ENCODE measurements at regions not wholly inside any gene's neighbourhood (a gene's known extent, or its start where the extent isn't known, plus 50 kb on each side); places are given as distances from the start of the nearest gene placed in this dataset.

DNA sequence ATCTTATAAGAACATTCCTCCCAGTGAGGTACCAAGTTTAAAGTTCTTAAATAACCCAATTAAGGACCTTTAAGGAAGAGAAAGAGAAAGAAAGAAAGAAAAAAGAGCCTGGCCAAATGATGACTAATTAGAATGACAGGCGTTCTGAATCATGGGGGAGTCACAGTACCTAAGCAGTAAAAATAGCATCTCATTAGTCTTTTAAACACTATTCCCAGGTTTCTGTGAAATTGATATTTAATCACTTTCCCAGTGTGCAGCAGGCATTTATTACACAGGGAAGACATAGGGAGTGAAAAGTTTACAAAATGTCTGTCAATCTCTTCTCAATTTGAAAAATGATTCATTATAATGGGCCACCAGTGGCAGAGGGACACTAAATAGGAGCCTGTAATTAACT, 251.4 kb upstream of the MANEA start:
- no peak for DNase-seq (ENCODE audit: low spot score in 2 of 2)
- no peak for FAIRE-seq

DNA sequence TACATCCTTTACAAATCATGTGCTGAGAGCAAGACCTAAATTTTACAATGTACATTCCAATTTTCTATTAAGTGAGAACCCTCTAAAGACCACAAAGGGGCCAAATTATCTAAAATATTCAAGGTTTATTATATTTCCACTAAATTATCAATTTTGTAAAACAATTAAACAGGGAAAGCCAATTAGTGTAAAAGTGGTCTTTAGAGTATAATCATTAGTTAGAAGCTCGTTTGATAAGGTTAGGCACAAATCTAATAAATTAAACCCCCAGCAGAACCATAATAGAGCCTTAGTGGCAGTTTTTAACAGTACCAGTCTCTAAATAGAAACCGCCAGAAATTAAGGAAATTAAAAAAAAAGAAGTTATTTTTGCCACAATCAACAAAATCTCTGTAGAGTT, 249.1 kb upstream of the MANEA start:
- DNase-seq (ENCODE audit: low spot score in 2 of 2) (no peak), FAIRE-seq (no peak)

DNA sequence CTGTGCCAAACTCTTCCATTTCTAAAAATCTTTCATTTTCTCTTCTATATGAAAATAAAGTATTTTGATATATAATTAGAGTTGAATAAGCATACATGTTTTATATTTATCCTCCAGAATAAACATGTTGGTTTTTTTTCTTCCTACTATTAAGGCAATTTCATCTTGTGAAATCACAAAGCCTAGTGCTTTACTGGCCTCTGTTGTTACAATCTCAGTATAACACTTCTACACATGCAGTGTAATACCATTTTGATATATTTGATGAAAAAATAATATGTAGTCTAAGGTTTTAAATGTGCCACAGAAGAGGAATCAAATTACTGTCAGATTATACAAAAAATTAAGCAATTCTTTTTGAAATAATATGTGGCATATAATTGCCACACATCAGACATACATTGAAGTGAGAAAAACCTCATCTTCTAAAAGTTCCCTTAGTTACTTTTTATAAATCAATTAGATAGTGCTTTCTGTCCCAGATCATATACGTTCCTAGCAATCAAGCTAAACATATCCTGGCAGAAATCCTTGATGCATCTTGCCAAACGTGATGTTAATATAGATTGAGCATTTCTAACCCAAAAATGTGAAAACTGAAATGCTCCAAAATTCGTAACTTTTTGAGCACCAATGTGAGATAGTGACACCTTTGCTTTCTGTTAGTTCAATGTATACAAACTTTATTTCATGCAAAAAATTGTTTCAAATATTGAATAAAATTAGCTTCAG, 225.1 kb upstream of the MANEA start:
- FAIRE-seq, result no peak
- no peak for DNase-seq (ENCODE audit: low spot score in 2 of 2)

DNA sequence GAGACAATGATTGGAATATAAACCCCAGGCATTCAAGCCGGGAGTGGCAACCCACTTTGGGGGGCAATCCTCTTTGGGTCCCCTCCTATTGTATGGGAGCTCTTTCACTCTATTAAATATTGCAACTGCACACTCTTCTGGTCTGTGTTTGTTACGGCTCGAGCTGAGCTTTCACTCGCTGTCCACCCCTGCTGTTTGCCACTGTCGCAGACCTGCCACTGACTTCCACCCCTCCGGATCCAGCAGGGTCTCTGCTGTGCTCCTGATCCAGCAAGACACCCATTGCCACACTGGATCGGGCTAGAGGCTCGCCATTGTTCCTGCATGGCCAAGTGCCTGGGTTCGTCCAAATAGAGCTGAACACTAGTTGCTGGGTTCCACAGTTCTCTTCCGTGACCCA, 222.8 kb upstream of the MANEA start:
- FAIRE-seq, result no peak

DNA sequence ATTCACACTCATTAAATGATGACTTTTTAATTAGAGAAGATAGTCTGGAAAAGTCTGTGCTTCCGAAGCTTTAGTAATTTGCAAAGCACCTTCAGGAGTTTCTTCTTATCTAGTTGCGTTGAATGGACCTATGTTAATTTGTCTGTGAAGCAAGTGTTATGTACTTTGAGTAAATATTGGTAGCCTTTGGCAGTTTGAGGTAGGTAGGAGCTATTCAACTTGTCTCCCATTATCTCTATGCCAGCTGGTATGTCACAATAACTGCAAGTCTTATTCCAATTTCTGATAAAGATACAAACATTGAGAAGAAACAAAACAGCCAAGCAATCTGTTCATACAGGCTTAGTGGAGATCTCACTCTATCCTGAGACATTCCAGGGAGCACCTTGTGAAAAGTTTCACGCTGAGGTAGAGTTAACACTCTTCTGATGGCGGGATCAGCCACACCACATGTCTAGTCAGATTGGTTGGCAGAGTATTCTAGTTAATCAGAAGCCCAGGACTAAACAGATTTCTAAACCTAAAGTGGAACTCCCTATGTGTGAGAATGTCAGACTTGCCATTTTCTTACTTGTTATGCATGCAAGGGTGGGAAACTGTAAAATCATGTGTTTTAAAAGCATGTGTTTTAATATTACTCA, 219.8 kb upstream of the MANEA start:
- DNase-seq (ENCODE audit: low spot score in 2 of 2) (no peak), FAIRE-seq (no peak)

More for the DNA sequence above, 222.8 kb upstream of the MANEA start:
- DNase-seq (ENCODE audit: low spot score in 2 of 2), result no peak

DNA sequence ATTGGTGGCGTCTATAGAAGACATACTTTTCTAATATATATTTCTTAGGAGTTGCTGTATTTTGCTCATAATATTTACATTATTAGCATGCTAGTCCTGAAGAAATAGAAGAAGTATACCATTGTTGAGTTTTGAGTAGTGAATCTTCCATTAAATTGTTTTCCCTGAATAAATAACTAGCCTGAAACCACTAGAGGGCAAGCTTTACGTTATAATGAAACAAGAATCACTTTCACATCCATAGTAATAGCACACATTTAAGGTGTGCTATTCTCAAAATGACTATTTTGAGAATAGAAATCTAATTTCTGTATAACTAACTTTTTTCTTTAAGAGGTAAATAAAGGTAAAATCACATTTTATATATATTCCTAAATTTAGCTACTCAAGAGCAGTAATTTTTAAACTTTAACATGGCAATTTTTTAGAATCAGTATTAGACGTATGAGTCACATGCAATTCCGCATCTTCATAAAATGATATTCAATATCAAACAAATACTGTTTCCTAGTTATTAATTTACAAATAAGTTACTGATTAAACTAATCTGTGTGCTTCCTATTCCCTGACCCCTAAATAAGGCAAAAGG, 213.2 kb upstream of the MANEA start:
- peak; percentile 1 to 16 for DNase-seq (ENCODE audit: low spot score in 2 of 2)

DNA sequence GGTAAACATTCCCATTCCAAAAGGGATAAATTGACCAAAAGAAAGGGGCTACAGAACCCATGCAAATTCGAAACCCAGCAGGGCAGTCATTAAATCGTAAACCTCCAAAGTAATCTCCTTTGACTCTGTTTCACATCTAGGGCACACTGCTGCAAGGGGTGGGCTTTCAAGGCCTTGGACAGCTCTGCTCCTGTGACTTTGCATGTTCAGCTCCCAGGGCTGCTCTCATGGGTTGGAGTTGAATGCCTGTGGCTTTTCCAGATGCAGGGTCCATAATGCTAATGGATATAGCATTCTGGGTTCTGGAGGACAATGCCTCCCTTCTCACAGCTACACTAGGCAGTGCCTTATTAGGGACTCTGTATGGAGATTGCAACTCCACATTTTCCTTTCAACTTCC, 211.9 kb upstream of the MANEA start:
- DNase-seq (ENCODE audit: low spot score in 2 of 2) (no peak), FAIRE-seq (no peak)

More for the DNA sequence above, 213.2 kb upstream of the MANEA start:
- no peak for FAIRE-seq

DNA sequence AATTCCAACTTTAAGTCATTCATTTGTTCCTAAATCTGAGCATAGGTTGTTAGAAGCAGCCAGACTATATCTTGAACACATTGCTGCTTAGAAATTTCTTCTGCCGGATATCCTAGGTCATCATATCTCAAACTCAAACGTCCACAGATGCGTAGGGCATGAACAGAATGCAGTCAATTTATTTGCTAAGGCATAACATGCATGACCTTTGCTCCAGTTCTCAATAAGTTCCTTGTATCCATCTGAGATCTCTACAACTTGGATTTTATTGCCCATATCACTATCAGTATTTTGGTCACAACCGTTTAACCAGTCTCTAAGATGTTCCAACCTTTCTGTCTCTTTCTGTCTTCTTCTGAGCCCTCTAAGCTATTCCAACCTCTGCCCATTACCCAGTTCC, 210.9 kb upstream of the MANEA start:
- no peak for DNase-seq (ENCODE audit: low spot score in 2 of 2)

DNA sequence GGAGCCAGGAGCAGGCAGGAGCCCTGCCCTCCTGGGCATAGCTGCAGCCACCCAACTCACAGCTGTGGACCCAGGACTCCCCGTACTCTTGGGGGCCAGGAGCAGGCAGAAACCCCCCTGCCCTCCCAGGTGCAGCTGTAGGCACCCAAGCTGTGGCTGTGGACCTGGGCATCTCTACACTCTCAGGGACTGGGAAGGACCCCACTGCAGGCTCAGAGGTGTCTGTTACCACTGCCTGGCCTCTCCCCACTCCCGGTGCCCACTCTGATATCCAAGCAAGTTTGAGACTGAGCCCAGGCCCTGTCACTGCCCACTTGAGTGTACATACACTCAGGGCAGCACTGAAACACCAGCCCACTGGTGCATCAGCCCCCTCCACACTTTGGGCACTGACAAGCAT, 193.5 kb upstream of the MANEA start:
- FAIRE-seq (no peak), DNase-seq (ENCODE audit: low spot score in 2 of 2) (no peak)

More for the DNA sequence above, 210.9 kb upstream of the MANEA start:
- no peak for FAIRE-seq

DNA sequence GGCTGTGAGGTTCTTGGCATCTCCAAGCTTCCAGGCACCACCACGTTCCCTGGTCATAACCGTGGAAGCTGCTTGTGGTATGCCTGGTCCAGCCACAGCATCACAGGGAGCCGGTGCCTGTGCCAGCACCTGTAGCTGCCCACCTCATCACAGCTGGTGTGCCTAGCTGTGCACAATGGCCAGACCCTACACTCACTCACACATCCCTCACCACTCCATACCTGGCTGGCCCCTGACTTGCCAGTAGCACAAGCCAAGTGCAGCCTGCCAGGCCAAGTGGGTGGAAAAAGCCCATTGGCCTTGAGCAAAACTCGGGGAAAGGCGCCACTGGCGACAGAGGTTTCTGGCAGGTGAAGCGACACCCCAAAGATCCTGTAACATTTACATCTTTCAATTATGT, 192.3 kb upstream of the MANEA start:
- FAIRE-seq (no peak), DNase-seq (ENCODE audit: low spot score in 2 of 2) (no peak)

DNA sequence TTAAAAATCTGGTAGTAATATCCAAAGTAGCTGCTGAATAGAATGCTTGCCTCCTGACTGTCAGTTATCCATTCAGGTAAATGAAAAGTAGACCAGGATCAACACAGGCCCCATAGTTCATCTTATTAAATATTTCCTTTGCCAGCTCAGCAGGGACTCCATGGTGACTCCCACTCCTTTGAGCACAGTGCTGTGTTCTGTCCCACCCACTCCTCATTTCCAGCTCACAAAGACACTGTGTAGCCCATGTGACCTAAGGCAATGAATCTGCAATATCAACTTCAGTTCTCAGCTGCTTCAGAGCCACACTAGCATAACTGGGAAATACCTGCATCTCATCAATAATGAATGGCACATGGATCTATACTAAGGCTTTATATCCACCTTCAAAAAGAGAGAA, 189.5 kb upstream of the MANEA start:
- no peak for DNase-seq (ENCODE audit: low spot score in 2 of 2)
- FAIRE-seq, result no peak

DNA sequence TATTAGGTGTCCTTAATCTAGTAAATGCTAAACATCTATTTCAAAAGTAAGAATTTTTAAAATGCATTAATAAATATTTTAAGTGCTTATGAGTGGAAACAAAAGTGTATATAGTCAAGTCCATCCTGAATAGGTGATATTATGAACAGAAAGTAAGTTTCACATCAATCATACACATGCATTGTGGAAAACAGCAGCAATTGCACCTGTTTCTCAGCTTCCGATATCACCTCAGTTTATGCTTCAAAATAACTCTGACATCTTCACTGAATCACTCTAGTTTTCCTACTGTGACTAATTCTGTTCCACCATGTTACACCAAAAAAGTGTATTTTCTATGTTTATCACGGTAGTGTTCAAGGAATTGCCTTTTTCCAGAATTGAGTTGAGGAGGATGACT, 172.6 kb upstream of the MANEA start:
- DNase-seq (ENCODE audit: low spot score in 2 of 2) (no peak), FAIRE-seq (no peak)

DNA sequence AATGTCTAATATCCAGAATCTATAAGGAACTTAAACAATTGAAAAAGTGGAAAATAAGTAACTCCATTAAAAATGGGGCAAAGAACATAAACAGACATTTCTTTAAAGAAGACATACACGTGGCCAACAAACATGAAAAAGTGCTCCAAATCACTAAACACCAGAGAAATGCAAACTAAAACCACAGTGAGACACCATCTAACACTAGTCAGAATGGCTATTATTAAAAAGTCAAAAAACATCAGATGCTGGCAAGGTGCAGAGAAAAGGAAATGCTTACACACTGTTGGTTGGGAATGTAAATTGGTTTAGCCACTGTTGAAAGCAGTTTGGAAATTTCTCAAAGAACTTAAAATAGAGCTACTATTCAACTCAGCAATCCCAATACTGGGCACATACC, 169.2 kb upstream of the MANEA start:
- FAIRE-seq, result no peak

DNA sequence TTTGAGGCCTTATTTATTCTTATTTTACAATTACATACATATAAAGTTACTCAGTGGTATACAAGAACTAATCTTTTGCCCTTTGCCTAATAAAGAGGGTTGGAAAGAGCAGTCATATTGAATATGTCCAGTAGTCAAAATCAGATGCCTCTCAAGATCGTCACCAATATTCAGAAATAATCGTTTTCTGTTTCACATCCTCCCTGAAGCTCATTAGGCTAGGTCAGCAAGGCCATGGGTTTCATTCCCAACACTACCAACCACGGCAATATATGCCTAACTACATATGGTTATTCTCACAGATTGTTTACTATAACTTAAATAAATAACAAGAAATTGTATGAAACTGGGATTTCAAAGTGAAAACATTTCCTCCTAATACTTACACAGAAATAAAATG, 167.2 kb upstream of the MANEA start:
- DNase-seq (ENCODE audit: low spot score in 2 of 2) (no peak), FAIRE-seq (no peak)

More for the DNA sequence above, 169.2 kb upstream of the MANEA start:
- no peak for DNase-seq (ENCODE audit: low spot score in 2 of 2)

DNA sequence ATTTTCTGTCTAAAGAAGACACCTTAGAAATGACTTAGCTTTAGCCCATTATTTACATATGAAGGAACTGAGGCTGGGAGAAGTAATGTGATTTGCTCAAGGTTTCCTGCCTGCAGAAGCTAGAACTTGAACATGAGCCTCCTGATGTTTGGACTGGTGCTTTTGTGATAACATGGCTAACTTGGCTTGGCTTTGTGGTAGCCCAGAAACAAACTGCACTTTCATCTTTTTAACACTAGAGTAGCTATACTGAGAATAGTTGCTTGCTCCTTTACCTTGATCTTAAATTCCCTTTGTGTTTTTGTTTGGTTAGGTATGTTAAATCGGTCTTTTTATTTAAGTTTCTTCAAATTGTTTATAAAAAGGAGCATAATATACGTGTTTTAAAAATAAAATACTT, 163.5 kb upstream of the MANEA start:
- no peak for DNase-seq (ENCODE audit: low spot score in 2 of 2)
- no peak for FAIRE-seq

DNA sequence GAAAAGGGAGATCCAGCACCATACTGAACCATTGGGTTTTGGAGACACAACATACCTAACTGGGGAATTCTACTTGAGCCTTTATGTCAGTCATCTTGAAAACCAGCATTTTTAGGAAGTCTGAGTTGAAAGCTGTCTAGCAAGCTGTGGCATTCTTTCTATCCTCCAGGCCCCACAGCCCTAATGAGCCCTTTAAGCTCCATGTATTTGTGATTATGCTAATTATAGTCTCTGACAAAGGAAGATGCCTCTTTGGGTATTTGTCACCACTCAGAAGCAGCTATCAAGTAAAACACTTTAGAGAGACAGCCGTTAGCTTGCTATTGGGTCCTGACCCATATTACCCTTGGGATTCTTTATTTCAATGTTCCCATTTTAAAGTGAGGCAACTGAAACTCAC, 159.5 kb upstream of the MANEA start:
- no peak for DNase-seq (ENCODE audit: low spot score in 2 of 2)
- FAIRE-seq, result no peak

DNA sequence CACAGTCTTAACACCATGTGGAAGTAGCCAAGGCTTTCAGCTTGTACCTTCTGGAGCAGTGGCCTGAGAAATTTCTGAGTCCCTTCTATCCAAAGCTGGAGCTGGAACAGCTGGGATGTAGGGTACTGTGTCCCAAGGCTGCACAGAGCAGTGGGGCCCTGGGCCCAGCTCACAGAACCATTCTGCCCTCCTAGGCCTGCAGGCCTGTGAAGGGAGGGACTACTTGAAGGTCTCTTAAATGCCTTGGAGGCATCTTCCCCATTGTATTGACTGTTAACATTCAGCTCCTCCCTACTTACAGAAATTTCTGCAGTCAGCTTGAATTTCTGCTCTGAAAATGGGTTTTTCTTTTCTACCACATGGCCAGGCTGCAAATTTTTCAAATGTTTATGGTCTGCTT, 156.5 kb upstream of the MANEA start:
- DNase-seq (ENCODE audit: low spot score in 2 of 2) (no peak), FAIRE-seq (no peak)

DNA sequence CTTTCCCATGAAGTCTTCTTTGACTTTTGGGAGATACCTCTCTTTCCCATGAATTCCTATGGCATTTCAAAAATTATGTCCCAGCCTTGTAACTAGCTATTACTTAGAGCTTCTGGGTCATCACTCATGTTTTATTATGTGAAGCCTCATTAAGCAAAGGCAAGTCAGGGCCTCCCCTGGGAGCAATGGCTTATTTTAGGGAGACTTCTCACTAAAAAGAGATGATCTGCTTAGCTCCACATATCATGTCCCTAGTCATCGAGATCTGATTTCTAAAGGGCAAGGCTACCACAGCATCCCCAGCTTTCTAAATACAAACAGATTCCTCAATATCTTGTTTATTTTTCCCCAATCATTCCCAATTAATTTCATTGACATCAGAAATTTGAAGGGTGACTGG, 154.0 kb upstream of the MANEA start:
- no peak for DNase-seq (ENCODE audit: low spot score in 2 of 2)
- FAIRE-seq, result no peak

DNA sequence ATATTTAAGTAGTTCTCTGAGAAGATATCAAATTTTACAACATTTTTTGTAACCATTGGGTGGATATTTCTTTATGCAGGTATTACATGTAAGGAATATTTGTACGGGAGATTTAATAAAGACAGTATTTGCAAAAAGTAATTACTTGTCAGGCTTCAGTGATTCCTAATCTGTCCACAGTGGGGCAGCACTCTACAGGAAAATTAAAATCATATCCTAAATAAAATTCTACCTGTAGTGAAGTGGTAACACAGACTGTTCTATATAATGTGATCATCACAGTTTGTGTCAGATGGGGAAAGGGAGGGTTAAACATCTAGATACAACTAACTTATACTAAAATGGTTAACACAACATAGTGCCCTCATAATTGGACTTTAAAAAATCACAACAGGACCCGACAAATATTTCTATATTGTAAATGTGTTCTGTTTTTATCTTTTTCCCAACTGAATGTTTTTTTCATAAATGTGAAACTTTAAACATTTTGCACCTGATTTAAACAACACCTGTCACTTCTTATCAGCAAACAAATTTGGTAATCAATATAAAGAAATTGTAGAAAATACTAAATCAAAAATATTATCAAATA, 145.6 kb upstream of the MANEA start:
- peak; percentile 2 to 34 for DNase-seq (ENCODE audit: low spot score in 2 of 2)
- FAIRE-seq, result peak; percentile 71

DNA sequence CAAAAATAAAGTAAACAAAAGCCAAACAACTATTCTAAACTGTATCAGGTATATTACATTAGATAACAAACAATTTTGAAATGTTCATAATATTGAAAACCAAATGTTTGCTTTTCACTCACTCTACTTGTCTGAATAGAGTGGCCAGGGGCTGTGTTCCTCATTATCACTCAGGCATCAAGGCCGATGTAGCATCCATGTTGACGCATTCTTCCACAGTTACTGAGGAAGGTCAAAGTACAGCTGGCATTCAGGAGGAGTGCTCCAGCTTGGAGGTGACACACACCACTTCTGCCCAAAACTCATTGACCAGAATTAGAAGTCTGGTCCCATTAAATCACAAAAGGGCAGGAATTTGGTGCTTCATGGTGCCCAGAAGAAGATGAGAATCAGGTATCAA, 137.6 kb upstream of the MANEA start:
- no peak for DNase-seq (ENCODE audit: low spot score in 2 of 2)
- FAIRE-seq, result no peak

DNA sequence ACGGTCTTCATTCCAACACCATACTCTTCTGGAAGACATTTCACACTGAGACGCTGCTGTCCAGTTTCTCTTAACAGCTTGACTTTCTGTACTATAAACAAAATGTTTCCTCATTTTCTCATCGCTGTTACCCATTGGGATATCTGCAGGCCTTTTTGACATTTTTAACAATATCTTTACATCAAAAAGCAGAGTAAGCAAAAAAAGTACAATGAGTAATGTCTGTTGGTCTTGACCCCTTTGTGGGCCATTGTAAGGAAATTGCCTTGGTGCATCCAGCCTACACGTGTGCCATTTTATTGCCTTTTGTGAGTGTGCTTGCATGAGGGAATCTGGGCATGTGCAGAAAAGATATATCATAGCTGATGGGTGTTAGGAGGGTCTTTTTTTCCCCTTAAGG, 129.1 kb upstream of the MANEA start:
- FAIRE-seq (no peak), DNase-seq (ENCODE audit: low spot score in 2 of 2) (no peak)

DNA sequence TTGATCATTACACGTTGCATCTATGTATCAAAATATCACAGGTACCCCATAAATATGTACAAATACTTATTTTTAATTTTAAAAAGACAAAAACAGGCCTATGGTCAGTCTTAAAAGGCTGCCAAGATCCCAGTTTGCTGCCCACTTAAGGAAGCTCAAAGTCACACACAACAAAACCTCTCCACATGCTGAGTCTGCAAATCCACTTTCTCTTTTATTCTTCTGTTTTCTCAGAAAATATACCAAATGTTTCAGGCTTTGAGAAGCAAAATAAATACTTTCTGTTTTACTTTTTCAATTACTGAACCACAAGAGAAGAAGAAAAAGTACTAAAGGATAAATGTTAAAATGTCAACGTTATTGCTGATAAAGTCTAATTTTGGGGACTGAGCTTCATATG, 107.8 kb upstream of the MANEA start:
- DNase-seq (ENCODE audit: low spot score in 2 of 2), result no peak
- no peak for FAIRE-seq

All from frontal cortex (tissue), 3 donors.